HUDEP-2 (cell line): ENCODE measurements at regions not wholly inside any gene's neighbourhood (a gene's known extent, or its start where the extent isn't known, plus 50 kb on each side); places are given as distances from the start of the nearest gene placed in this dataset.
A peak's percentile ranks its signal among the peaks of the same experiment; 100 is the strongest.

Source experiments
- DNase-seq, 76 experiments: peaks; one replicate each; lab custom pipeline; 2025; ENCODE audit not compliant: unreplicated experiment in 76 of 76; lab: John Stamatoyannopoulos, UW

- peak in 1 of 76 experiments; percentile 2 for DNase-seq
Measured at GRCh38 chr1:5640845-5641244, 351.4 kb downstream of the NPHP4 start.

GRCh38 chr1:5639106-5639722 is 353.0 kb downstream of the NPHP4 start:
- no peak for DNase-seq

DNA sequence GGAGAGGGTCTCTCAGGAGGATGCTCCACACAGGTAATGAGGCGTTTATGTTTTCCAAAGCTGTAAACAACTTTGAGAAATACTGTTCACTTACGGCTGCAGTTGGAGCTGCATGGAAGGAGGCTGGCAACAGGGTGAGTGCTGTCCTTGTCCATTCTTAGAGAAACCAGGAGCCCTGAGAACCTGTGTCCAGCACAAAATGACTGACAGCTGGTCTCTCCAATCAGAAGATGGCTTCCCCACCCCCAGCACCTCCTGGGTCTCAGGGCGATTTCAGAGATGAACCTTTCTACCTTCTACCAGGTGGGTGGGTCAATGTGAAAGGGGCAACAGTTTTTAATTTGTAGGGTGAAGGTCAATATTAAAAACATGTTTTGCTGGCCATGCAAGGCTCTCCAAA is 353.6 kb downstream of the NPHP4 start:
- no peak for DNase-seq

- peak in 29 of 76 experiments; percentile 2 to 58 (median 10) for DNase-seq
Measured at GRCh38 chr1:5637171-5637570, 355.1 kb downstream of the NPHP4 start.

DNA sequence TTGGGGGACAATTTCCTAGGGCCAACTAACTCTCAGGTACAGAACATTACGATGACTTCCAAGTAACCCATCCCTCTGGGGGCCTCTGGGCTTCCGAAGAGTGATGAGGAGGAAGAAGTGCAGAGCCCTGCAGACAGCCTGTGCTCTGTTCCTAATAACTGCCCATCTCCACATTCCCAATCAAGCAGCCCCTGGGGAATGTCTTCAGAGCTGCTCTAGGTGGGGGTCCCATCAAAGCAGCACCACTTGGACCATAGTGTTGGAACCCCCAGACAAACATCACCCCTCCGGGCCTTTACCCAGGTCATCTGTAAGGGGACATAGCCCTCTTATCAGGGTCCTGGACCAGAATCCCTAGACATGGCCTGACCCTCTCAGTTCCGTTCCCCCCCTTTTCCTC is 357.3 kb downstream of the NPHP4 start:
- DNase-seq = no peak

DNA sequence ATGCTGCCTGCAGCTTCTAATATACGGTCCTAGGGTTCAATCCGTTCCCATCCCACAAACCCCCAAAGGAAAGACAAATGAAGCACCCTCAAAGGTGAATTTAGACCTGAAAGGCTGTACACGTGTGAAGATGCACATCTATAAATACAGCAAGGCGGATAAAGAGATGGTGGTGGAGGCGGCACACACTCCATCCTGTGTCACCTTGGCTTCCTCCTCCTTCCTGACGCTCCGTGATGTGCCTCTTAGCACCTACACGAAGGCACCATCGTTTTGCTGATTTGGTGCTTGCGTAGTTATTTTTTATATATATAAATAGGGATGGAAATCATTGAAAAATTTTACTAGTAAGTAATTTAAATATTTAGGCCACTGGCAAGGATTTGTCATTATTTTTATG is 359.4 kb downstream of the NPHP4 start:
- no peak for DNase-seq

GRCh38 chr1:5632224-5632623 is 360.0 kb downstream of the NPHP4 start:
- DNase-seq = no peak

DNA sequence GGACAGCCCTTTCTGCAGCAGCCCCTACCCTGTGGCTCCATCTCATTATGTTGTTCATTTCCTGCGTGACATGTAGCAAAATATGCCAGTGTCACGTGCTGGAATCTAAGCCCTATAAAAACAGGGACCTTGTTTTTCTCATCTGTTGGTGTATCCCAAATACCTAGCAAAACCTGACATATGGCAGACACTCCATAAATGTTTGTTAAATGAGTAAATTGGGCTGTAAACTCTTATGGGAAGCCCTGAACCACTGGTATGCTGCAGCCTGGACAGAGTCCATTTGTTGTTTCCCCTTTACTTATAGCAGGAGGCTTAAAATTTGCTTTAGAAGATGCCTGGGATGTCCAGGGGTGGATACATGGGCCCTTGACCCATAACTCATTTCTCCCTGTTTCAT is 363.8 kb downstream of the NPHP4 start:
- no peak for DNase-seq

DNA sequence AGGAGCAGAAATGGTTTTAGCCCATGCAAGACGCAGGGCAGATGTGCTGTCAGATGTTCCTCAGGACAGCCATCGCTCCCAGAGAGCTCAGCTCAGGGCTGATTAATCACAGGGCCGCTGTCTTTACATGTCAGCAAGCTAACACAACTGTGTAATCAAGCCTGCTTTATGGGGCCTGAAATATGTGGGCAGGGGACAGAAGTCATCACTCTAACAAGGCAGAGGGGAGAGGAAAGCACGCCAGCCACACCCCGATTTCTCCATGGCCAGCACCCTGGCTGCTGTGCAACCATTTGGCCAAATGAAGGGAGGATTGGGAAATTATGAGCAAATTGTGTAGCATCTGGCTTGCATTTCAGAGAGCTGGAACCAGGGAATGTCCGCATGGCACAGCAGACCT is 368.8 kb downstream of the NPHP4 start:
- DNase-seq = no peak

GRCh38 chr1:5622412-5622811 is 369.8 kb downstream of the NPHP4 start:
- no peak for DNase-seq

GRCh38 chr1:5621692-5622091 is 370.5 kb downstream of the NPHP4 start:
- DNase-seq = no peak

DNA sequence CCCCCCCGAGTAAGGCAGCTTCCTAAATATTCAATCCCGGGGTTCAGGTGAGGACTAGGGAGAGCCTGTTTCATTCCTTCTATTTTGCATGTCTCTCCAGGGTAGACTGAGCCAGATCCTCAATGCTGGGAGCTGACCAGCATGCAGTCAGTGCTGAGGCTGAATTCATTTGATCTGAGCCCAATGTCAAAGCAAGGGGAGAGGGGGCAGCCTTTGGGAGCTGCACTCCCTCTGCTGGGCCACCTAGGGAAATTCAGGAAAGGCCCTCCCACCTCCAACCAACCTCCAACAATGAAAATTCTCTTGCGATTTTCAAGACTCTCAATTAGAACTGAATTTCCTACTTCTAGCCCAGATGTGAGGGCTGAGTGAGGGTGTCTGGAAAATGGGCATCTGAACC is 371.2 kb downstream of the NPHP4 start:
- no peak for DNase-seq

DNA sequence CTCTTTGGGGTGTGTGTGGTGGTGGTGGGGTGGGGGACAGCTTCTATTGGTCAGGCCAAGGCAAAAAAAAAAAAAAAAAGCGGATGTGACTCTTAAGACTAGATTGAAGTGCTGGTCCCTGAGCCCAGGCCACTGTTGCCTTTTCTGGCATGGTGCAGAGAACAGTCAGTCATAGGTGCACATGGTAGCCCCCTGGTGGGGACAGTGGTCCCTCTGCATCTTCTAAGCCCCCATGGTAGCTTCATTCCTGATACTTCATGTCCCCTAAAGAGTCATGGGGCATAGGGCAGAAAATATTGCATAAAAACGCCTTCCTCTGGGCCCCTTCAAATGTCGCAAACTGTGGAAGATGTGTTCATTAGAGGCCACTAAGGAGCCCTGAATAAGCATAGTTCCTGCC is 371.8 kb downstream of the NPHP4 start:
- DNase-seq = no peak

DNA sequence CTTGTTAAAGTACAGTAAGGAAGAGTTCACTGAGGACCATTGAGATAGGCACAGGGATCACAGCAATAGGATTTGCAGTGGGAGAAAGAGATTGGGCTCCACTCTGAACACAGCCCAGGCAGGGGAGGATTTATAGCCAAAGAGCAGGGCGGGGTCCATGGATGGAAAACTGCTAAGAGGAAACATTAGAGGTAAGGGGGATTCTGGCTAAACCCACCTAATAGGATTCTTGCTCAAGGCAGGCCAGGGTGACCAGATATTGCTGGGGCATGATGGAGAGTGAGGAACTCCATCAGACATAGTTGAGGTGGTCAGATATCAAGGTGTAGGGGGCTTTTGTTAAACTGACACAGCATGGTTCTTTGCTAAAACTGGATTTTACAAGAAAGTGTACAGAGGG is 372.8 kb downstream of the NPHP4 start:
- no peak for DNase-seq

DNA sequence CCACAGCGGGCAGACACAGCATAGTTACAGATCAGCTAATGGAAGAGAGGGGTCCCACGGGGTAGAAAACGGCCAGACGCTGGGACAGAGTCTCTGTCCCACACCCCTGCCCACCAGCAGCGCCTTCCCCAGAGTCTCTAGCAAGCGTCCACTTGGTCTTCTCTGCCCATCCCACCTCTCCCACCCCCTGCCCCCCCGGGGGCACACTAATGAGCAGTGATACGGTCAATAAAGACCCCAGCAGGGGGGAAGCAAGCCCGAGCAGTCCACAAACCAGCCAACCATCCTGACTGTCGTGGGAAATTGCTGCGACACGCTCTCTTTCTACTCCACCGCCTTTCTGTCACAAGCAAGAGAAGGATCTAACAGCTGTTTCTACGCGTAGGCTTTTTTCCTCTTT is 374.7 kb downstream of the NPHP4 start:
- DNase-seq = no peak

DNA sequence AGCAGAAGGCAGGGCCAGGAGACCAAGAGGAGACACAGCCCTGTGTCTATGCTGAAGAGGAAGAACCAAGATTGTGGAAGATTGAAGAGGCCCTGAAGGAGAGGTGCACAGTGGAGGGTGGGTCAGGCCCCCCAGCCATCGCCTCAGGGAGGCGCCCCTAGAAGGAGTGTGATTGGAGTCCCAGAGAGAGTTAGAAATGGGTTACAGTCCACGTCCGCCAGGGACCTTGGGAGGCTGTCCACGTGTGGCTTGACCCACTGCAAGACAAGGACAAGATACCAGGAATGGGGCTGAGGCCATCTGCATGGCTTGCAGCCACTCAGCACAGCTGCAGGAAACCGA is 375.1 kb downstream of the NPHP4 start:
- DNase-seq = no peak

DNA sequence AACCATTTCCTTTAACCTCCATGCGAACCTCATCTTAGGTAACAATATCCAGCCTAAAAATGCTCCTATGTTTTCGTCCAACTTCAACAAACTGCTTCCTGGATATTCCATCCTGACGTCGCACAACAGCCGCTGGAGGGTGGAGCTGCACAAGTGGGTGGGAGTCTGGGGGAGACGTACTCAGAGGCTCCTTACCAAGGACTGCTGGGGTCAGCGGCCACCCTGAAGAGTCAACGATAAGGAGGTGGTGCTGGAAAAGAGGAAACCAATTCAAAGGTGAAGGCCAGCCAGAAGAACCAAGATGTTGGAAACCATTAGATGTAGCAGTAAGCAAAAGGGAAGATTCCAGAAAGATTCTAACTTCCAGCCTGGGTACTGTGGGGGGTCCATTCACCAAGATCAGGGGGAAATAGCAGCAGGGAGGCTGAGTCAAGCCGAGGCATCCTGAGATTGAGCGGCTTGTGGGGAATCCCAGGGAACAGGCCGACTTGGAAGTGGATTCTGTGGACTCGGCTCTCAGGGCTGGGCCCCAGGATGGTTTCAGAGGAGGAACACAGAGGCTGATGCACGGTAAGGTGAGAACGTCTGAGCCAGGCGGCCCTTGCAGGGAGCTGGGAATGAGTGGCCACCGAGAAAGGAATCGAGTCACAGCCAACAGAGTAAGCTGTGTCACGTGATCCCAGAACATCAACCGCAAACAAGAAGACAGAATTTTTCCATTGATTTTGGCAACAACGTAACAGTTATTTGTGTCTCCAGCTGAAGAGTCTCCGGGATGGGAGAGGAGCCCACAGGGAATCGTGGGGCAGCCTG is 375.7 kb downstream of the NPHP4 start:
- no peak for DNase-seq

GRCh38 chr1:5615076-5615475 is 377.1 kb downstream of the NPHP4 start:
- DNase-seq = no peak

- no peak for DNase-seq
Measured at GRCh38 chr1:5613900-5614299, 378.3 kb downstream of the NPHP4 start.

DNA sequence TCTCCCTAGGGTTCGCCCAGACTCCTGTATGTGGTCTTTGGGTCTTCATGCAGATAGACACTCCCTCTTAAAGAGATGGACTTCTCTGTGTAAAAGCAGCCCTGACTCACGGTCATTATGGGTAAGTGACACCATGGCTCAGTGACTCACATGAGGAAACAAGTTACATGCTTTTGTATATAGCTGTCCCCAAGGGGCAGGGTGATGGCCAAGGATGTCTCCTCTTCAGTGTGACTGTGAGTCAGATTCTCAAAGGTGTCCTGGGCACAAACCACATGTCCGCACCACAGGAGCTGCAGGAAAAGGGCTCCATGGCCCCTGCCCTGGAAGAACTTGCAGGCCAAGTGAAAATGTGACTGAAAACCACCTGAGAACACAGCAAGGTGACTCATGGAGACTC is 380.4 kb downstream of the NPHP4 start:
- DNase-seq = no peak

DNA sequence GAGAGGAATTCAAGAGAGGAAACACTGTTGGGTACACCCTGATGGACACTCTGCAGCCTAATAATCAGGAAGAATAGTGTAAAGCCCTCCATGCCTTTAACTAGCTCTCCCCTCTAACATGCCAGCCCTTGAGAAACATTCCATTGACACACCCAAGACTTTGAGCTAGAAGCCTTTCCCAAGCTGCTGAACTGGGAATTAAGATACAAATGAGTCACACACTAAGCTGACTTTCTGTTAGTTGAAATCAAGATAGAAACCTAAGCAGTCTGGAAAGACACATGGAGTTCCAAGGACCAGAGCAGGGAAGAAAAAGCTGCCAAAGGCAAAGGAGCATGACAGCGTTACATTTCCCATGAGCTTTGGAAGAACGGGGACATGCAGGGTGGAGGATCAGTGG is 380.8 kb downstream of the NPHP4 start:
- DNase-seq = no peak

DNA sequence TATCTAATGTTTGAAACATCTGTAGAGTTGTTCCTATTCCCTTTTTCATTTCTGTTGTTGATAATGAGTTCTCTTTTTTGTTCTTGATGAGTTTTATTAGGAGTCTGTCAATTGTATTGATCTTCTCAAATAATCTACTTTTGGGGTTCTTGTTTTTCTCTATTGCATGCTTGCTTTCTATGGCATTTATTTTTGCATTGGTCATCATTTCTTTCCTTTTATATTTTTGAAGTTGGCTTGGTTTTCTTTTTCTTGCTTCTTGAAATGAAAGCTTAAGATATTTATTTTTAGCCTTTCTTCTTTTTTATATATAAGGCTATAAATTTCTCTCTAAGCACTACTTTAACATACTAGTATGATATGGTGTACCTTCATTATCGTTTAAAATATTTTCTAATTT is 381.8 kb downstream of the NPHP4 start:
- DNase-seq = no peak
